ENCODE measurements at regions not wholly inside any gene's neighbourhood (a gene's known extent, or its start where the extent isn't known, plus 50 kb on each side); places are given as distances from the start of the nearest gene placed in this dataset.

- H3K4me1 ChIP-seq (ENCODE audit: control insufficient read depth in 1 of 2, insufficient read depth in 2 of 2, low read length in 2 of 2) = no peaks in the 10 kb centered on the region
- no peak overlapping the region for H3K14ac ChIP-seq (ENCODE audit: low read length)
Measured at GRCh38 chr6:15715060-15715459, 52.2 kb upstream of the DTNBP1 start.

GRCh38 chr6:15714658-15715057 is 51.8 kb upstream of the DTNBP1 start:
- H4K91ac ChIP-seq (ENCODE audit: low read depth, low read length) = no peak overlapping the region
- no CpG with 5 or more reads among the region's 2 CpGs for WGBS (ENCODE audit: extremely low coverage, insufficient coverage, insufficient read length)

More at GRCh38 chr6:15715060-15715459, 52.2 kb upstream of the DTNBP1 start:
- Histone ChIP-seq H2BK5ac (ENCODE audit: low read depth, low read length, poor library complexity) (no peak overlapping the region), H3K23ac (ENCODE audit: low read length) (no peak overlapping the region), H3K79me1 (ENCODE audit: low read length) (no peaks in the 10 kb centered on the region), H3K27me3 (ENCODE audit: insufficient read depth, low read length) (no peaks in the 10 kb centered on the region), H4K91ac (ENCODE audit: low read depth, low read length) (no peak overlapping the region), H3K4ac (ENCODE audit: low read depth, low read length) (no peak overlapping the region), H2AFZ (ENCODE audit: insufficient read depth, low read length, poor library complexity) (no peak overlapping the region), H2BK120ac (ENCODE audit: insufficient read depth, low read length, poor library complexity) (no peak overlapping the region), H3K4me2 (ENCODE audit: low read length) (no peak overlapping the region), H3K9me3 (ENCODE audit: insufficient read depth, low read depth, low read length) (peaks cover 3% of the 10 kb centered on the region), H2AK5ac (ENCODE audit: low read length) (no peak overlapping the region), H3K9ac (ENCODE audit: low read length) (no peak overlapping the region), H3K18ac (ENCODE audit: low read length) (no peak overlapping the region), H3K27ac (ENCODE audit: low read depth, low read length) (no peak overlapping the region), H3K36me3 (ENCODE audit: control insufficient read depth in 1 of 2, insufficient read depth in 2 of 2, low read length in 2 of 2) (no peaks in the 10 kb centered on the region), H2BK12ac (ENCODE audit: low read length) (no peak overlapping the region), H3K4me3 (ENCODE audit: low read depth, low read length) (no peak overlapping the region), H4K12ac (ENCODE audit: low read depth, low read length) (no peak overlapping the region), H4K8ac (ENCODE audit: low read depth, low read length) (no peak overlapping the region), H3K79me2 (ENCODE audit: control insufficient read depth, insufficient read depth, low read length, poor library complexity) (no peaks in the 10 kb centered on the region)
- no peak for DNase-seq
- no CpG with 5 or more reads among the region's 3 CpGs for WGBS (ENCODE audit: extremely low coverage, insufficient coverage, insufficient read length)

GRCh38 chr6:15713325-15713724 is 50.5 kb upstream of the DTNBP1 start:
- no peak overlapping the region for H2BK120ac ChIP-seq (ENCODE audit: insufficient read depth, low read length, poor library complexity)
- no peak overlapping the region for H4K91ac ChIP-seq (ENCODE audit: low read depth, low read length)
- no peaks in the 10 kb centered on the region for H3K36me3 ChIP-seq (ENCODE audit: control insufficient read depth in 1 of 2, insufficient read depth in 2 of 2, low read length in 2 of 2)
- H3K79me1 ChIP-seq (ENCODE audit: low read length) = no peaks in the 10 kb centered on the region
- H3K27me3 ChIP-seq (ENCODE audit: insufficient read depth, low read length) = no peaks in the 10 kb centered on the region
- no peak overlapping the region for H3K4me3 ChIP-seq (ENCODE audit: low read depth, low read length)
- no peak overlapping the region for H3K4ac ChIP-seq (ENCODE audit: low read depth, low read length)
- no CpG with 5 or more reads among the region's 3 CpGs for WGBS (ENCODE audit: extremely low coverage, insufficient coverage, insufficient read length)
- no peak overlapping the region for H3K23ac ChIP-seq (ENCODE audit: low read length)
- H3K9me3 ChIP-seq (ENCODE audit: insufficient read depth, low read depth, low read length) = peaks cover 3% of the 10 kb centered on the region
- no peak for DNase-seq
- H3K79me2 ChIP-seq (ENCODE audit: control insufficient read depth, insufficient read depth, low read length, poor library complexity) = no peaks in the 10 kb centered on the region
- no peak overlapping the region for H2AFZ ChIP-seq (ENCODE audit: insufficient read depth, low read length, poor library complexity)
- H3K14ac ChIP-seq (ENCODE audit: low read length) = no peak overlapping the region
- no peak overlapping the region for H4K8ac ChIP-seq (ENCODE audit: low read depth, low read length)
- H2BK5ac ChIP-seq (ENCODE audit: low read depth, low read length, poor library complexity) = no peak overlapping the region
- H3K27ac ChIP-seq (ENCODE audit: low read depth, low read length) = no peak overlapping the region
- no peak overlapping the region for H2BK12ac ChIP-seq (ENCODE audit: low read length)
- no peak overlapping the region for H3K18ac ChIP-seq (ENCODE audit: low read length)
- no peaks in the 10 kb centered on the region for H3K4me1 ChIP-seq (ENCODE audit: control insufficient read depth in 1 of 2, insufficient read depth in 2 of 2, low read length in 2 of 2)
- no peak overlapping the region for H3K4me2 ChIP-seq (ENCODE audit: low read length)
- H2AK5ac ChIP-seq (ENCODE audit: low read length) = no peak overlapping the region
- H3K9ac ChIP-seq (ENCODE audit: low read length) = no peak overlapping the region
- no peak overlapping the region for H4K12ac ChIP-seq (ENCODE audit: low read depth, low read length)

More at GRCh38 chr6:15714658-15715057, 51.8 kb upstream of the DTNBP1 start:
- Histone ChIP-seq H3K79me1 (ENCODE audit: low read length) (no peaks in the 10 kb centered on the region), H3K4ac (ENCODE audit: low read depth, low read length) (no peak overlapping the region), H3K9ac (ENCODE audit: low read length) (no peak overlapping the region), H3K36me3 (ENCODE audit: control insufficient read depth in 1 of 2, insufficient read depth in 2 of 2, low read length in 2 of 2) (no peaks in the 10 kb centered on the region), H3K79me2 (ENCODE audit: control insufficient read depth, insufficient read depth, low read length, poor library complexity) (no peaks in the 10 kb centered on the region), H4K12ac (ENCODE audit: low read depth, low read length) (no peak overlapping the region), H2AFZ (ENCODE audit: insufficient read depth, low read length, poor library complexity) (no peak overlapping the region), H3K27ac (ENCODE audit: low read depth, low read length) (no peak overlapping the region), H3K27me3 (ENCODE audit: insufficient read depth, low read length) (no peaks in the 10 kb centered on the region), H2BK12ac (ENCODE audit: low read length) (no peak overlapping the region), H4K8ac (ENCODE audit: low read depth, low read length) (no peak overlapping the region), H3K9me3 (ENCODE audit: insufficient read depth, low read depth, low read length) (peaks cover 3% of the 10 kb centered on the region), H3K18ac (ENCODE audit: low read length) (no peak overlapping the region), H3K23ac (ENCODE audit: low read length) (no peak overlapping the region), H2AK5ac (ENCODE audit: low read length) (no peak overlapping the region), H2BK120ac (ENCODE audit: insufficient read depth, low read length, poor library complexity) (no peak overlapping the region), H3K4me3 (ENCODE audit: low read depth, low read length) (no peak overlapping the region), H3K14ac (ENCODE audit: low read length) (no peak overlapping the region), H2BK5ac (ENCODE audit: low read depth, low read length, poor library complexity) (no peak overlapping the region), H3K4me1 (ENCODE audit: control insufficient read depth in 1 of 2, insufficient read depth in 2 of 2, low read length in 2 of 2) (no peaks in the 10 kb centered on the region), H3K4me2 (ENCODE audit: low read length) (no peak overlapping the region)
- DNase-seq = no peak

GRCh38 chr6:15712797-15713196 is 50.0 kb upstream of the DTNBP1 start:
- Histone ChIP-seq H3K79me2 (ENCODE audit: control insufficient read depth, insufficient read depth, low read length, poor library complexity) (no peaks in the 10 kb centered on the region), H3K27ac (ENCODE audit: low read depth, low read length) (no peak overlapping the region), H4K8ac (ENCODE audit: low read depth, low read length) (no peak overlapping the region), H3K4me3 (ENCODE audit: low read depth, low read length) (no peak overlapping the region), H3K4ac (ENCODE audit: low read depth, low read length) (no peak overlapping the region), H2BK120ac (ENCODE audit: insufficient read depth, low read length, poor library complexity) (no peak overlapping the region), H3K79me1 (ENCODE audit: low read length) (no peaks in the 10 kb centered on the region), H3K4me1 (ENCODE audit: control insufficient read depth in 1 of 2, insufficient read depth in 2 of 2, low read length in 2 of 2) (no peaks in the 10 kb centered on the region), H3K27me3 (ENCODE audit: insufficient read depth, low read length) (no peaks in the 10 kb centered on the region), H2BK5ac (ENCODE audit: low read depth, low read length, poor library complexity) (no peak overlapping the region), H3K4me2 (ENCODE audit: low read length) (no peak overlapping the region), H3K23ac (ENCODE audit: low read length) (no peak overlapping the region), H3K14ac (ENCODE audit: low read length) (no peak overlapping the region), H3K18ac (ENCODE audit: low read length) (no peak overlapping the region), H4K12ac (ENCODE audit: low read depth, low read length) (no peak overlapping the region), H2AFZ (ENCODE audit: insufficient read depth, low read length, poor library complexity) (no peak overlapping the region), H2AK5ac (ENCODE audit: low read length) (no peak overlapping the region), H4K91ac (ENCODE audit: low read depth, low read length) (no peak overlapping the region), H3K9me3 (ENCODE audit: insufficient read depth, low read depth, low read length) (peaks cover 3% of the 10 kb centered on the region), H3K9ac (ENCODE audit: low read length) (no peak overlapping the region), H2BK12ac (ENCODE audit: low read length) (no peak overlapping the region), H3K36me3 (ENCODE audit: control insufficient read depth in 1 of 2, insufficient read depth in 2 of 2, low read length in 2 of 2) (no peaks in the 10 kb centered on the region)
- WGBS (ENCODE audit: extremely low coverage, insufficient coverage, insufficient read length) = no CpG with 5 or more reads among the region's 1 CpG
- no peak for DNase-seq
